GM21723 (cell line): ENCODE measurements at regions not wholly inside any gene's neighbourhood (a gene's known extent, or its start where the extent isn't known, plus 50 kb on each side); places are given as distances from the start of the nearest gene placed in this dataset.

Experiments used
- ATAC-seq: cut with Tn5 transposase; IDR thresholded peaks from one replicate; pipeline ENCODE4 v1.9.1; 2021; ENCODE audit warnings: mild to moderate bottlenecking, moderate library complexity; ENCODE audit not compliant: unreplicated experiment

DNA sequence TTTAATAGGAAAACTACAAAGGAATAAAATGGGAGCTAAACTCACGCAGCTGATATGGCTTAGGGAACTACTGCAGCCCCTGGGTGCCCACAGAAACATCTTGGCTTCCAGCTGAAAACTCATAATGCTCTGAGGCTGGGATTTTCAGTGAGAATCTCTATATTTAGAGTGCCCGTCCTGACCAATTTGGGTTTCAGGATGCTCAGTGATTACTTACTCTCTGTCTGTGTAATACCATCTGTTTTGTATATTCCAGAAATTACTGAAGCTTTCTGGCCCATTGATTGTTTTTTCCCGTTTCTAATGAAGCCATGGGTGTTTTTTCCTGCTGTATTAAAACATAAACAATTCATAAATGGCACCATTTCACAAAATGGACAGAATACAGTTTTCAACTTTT is 50.6 kb upstream of the ZNF385D start:
- no peak for ATAC-seq

DNA sequence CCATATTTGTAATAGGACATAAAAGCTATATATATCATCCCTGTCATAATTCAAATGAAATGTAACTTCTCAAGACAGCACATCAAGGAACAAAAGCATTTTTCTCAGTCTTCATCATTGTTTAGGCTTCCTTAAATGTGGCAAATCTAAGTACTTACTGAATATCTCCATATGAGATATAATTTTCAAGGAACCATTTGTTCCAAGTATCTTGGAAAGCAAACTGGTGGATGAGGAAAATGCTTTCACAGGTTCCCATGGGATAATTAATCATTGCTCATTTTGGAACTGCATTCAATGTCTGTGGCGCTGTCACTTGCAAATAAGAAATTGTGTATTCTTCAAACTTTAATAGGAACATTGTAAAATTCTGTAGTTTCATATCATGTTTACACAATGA is 52.6 kb upstream of the ZNF385D start:
- ATAC-seq = no peak

DNA sequence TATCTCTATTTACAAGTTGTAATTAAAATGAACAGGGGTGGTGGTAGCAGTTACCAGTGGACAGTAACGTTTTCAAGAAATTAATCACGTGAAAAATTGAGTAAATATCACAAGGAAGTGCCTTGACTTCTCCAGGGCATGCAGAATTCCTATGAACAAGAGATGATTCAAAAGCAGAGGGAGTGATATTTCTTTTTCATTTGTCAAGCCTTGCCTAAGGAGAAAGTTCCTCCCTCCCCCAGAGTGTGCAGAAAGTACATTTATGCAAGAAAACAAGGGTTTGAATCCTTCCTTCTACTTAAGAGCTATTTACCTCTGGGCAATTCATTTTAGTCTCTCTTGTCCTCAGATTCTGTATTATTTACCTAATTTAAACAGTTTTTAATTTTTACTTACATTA is 53.3 kb upstream of the ZNF385D start:
- no peak for ATAC-seq

DNA sequence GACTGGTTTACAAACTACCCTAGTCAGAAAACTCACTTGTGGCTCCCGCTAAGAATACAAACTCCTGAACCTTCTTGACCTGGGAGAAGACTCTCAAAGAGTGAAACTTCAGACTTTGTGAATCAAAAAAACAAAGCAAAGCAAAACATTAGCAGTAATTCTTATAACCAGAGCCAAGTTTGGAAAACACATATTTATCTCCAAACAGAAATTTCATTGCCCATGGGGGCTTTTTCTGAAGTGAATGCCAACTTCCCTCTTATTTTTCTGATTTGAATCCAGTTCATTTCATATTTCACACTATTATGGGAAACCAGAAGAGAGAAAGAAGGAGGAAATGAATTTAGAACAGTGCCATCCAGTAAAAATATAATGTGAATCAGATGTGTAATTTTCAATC is 55.7 kb upstream of the ZNF385D start:
- ATAC-seq = no peak

DNA sequence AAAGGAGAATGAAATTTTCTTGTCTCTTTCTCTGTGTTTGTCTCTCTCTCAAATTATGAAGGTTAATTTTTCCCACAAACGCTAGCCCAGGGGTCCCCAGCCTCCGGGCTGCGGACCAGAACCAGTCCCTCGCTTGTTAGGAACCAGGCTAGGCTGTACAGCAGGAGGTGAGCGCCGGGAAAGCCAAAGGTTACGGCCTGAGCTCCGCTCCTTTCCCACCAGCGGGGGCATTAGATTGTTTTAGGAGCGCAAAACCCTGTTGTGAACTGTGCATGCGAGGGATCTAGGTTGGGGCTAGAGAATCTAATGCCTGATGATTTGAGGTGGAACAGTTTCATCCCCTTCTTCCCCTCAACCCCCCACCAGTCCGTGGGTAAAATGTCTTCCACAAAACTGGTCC is 74.7 kb upstream of the ZNF385D start:
- ATAC-seq = no peak

DNA sequence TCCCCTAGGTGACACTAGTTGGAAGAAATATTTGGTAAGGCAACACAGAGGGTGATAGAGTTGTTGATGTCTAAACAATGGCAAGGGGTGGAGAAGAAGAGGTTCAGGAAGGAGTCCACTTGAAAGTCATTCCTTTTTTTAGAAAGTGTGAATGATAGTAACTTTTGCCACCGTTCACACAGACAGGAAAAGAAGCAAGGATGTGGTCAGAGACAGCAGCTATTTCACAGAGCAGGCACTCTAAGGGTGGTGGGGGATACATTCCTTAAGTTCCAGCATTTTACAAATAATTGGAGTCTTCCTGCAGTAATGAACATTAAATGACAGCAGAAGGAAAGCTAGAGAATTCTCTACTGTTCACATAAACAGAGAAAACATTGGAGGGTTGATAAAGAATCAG is 75.4 kb upstream of the ZNF385D start:
- ATAC-seq = no peak

GRCh38 chr3:21830541-21830940 is 79.5 kb upstream of the ZNF385D start:
- no peak for ATAC-seq

DNA sequence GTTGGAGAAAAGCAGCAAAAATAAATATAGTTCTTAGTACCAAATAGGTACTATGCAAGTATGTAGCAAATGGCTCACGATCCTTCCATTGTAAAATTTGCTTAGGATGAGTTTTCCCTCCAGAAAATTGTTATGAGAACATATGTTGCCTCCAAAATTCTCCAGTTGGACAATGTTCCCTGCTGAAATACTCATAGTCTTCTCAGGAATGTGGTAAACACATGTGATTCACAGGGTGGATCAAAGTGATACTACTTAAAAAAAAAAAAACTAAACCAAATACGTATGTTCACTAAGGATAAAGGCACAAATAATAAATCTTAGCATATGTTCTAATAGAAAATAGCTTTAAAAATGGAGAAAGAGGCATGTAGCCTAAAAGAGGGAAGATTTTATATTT is 84.3 kb upstream of the ZNF385D start:
- no peak for ATAC-seq

DNA sequence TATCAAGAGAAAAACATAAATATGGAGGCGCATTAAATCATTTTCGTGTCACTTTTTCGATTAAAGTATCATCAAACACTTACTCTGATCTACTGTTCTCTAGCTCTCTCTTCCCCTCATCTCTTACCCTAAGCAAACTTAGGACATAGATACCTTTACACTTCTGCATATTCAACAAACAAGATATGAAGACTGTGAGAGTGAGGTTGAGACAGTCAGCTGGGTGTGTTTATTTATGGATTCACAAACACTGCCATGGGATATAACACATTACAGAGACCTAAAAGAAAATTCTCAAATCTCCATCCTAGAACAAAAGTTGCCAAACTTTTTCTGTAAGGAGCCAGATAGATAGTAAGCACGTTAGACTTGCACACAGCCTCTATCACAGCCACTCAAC is 85.2 kb upstream of the ZNF385D start:
- no peak for ATAC-seq

DNA sequence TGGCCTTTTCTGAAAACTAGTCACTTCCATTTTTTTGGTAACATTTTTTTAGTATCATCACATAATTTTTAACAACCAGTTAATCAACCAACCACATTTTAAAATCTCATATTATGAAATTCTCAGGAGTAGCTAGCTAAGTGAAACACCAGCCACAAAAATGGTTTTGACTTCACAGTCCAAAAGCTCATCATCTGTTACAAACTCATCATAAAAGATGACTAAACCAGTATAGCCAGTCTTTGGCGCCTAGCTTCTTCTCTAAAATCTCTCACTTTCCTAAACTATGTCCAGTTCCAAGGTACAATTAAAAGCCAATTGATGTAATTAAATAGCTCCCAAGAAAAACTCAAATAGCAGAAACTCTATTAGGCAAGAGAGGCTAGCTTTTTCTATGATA is 88.2 kb upstream of the ZNF385D start:
- ATAC-seq = no peak

GRCh38 chr3:21839592-21839991 is 88.6 kb upstream of the ZNF385D start:
- no peak for ATAC-seq

GRCh38 chr3:21847005-21847404 is 96.0 kb upstream of the ZNF385D start:
- no peak for ATAC-seq

DNA sequence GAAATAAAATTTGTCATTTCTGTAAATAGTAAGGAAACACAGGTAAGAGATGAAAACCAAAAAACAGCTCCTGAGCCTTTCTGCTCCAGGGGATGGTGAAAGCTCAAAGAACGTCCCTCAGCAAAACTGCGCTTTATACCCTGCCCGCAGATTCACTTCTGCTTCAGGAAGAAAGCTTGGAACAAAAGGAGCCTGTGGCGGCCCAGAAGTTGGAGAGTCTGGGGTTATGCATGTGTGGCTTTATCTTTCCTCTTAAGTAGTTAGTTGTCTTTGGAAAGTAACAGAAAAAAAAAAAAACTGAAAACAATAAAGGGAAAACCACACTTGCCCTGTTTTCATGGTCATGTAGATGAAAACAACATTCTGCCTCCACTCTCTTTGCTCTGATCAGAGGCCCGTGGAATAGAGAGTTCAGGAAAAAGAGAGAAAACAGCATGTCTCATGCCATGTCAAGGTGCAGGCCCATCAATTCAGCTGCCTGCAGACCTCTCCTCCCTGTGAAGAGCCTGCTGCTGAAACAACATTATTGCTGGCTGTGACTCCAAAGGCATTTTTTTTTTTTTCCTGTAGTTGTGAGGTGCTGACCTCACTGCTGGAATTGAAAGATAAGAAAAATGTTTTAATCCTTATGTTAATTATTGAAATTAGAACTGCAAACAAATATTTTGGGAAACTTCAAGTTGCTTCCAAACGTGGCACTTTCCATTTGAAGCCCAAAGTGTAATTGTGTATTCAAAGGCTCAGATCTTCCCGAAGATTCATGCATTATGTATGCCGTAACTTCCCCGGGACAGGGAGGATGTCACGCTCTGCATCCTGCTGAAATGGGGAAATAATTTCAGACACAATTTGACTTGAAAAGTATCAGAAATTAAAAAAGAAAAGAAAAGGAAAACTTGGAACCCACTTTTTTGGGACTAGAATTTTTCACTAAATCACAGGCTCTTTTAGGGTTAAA is 108.4 kb upstream of the ZNF385D start:
- no peak for ATAC-seq

DNA sequence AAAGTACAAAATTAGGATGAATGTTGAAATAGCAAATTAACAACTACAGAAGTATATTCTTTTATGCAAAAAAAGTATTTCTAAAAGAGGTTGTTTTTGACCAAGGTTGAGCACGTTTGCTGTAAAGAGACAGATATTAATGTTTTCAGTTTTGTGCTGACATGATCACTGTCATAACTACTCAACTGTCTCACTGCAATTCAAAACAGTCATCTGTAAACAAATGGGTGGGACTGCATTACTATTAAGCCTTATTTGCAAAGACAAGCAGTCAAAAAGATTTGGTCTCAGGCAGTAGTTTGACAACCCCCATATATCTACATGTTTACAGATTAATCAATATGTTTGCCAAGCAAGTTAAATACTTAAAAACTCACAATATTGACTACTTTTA is 109.1 kb upstream of the ZNF385D start:
- no peak for ATAC-seq

- no peak for ATAC-seq
Observed at GRCh38 chr3:21860657-21861056, 109.6 kb upstream of the ZNF385D start.

GRCh38 chr3:21876782-21877181 is 125.8 kb upstream of the ZNF385D start:
- no peak for ATAC-seq

DNA sequence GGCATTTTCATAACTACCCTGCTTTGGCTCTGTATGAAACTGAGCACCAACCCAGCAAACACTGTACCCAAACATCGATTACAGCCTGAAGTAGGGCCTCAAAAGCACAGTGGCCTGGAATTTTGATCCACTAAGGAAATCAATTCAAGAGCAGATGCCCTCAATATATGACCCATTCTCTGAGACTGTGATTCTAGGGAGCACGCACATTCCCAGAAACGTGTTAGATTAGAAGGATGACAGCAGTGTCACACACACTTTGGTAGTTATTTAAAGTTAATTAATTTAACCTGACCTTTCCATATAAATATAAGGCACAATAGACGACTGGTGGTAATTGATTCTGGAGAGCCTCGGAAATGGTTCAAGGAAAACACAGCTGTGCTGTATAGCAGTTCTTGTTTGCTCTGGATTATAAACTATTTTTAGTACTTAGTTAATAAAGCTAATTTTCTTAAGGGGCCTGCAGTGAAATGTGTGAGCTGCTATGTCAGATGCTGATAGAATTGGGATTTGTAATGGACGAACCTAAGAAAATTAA is 126.3 kb upstream of the ZNF385D start:
- no peak for ATAC-seq

DNA sequence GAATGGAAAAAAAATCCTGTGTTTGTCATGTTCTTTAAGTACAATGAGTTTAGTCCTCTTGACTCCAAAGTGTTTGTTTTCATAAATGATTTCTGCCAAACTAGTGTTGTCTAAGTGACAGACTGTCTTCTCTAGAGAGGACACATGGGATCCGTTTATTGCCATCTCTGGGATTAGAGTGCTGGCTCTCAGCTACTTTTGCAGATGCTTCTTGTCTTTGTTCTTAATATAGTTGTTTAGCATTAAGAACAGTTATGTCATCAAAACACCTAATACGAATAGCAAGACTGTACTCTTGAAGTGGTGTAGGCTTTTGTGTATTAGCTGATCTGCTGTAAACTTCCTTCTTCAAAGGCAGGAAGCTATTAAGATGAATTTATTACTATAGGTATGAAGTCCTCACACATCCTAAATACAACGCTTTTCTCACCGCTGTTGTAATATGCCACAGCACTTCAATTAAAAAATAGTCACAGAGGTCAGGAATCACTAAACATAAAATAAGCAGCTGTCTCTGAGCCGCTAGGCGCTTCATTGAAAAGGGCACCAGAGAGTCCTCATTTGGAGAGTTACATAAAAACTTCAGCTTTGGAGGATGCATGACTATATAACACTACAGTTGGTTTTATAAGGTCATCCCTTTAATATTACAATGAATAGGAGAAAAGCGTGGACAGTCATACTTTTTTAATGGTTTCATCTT is 128.3 kb upstream of the ZNF385D start:
- ATAC-seq = no peak

GRCh38 chr3:21888656-21889055 is 137.6 kb upstream of the ZNF385D start:
- no peak for ATAC-seq

- no peak for ATAC-seq
Observed at GRCh38 chr3:21889166-21889565, 138.2 kb upstream of the ZNF385D start.

- ATAC-seq = no peak
Observed at GRCh38 chr3:21892104-21892503, 141.1 kb upstream of the ZNF385D start.

GRCh38 chr3:21893242-21893641 is 142.2 kb upstream of the ZNF385D start:
- ATAC-seq = no peak
